ENCODE measurements at regions not wholly inside any gene's neighbourhood (a gene's known extent, or its start where the extent isn't known, plus 50 kb on each side); places are given as distances from the start of the nearest gene placed in this dataset.

GRCh38 chr15:62402687-62403086 is 237.6 kb upstream of the C2CD4B start:
- Histone ChIP-seq H3K36me3 (no peaks in the 10 kb centered on the region), H3K27ac (replicated peaks) (peak overlapping the region; percentile 17), H3K9me3 (replicated peaks) (no peaks in the 10 kb centered on the region), H3K4me3 (no peak overlapping the region), H3K4me1 (peaks cover 60% of the 10 kb centered on the region), H3K27me3 (ENCODE audit: low read depth) (no peaks in the 10 kb centered on the region)
- no peak for DNase-seq
- TF ChIP-seq CTCF (IDR thresholded peaks at IDR 0.05; ENCODE audit: borderline replicate concordance) = no peak
- intact Hi-C loops (cut with micrococcal nuclease) = no loop called here

GRCh38 chr15:62403164-62403809 is 238.2 kb upstream of the C2CD4B start:
- no peak for TF ChIP-seq CTCF (IDR thresholded peaks at IDR 0.05; ENCODE audit: borderline replicate concordance)
- H3K4me1 ChIP-seq = peaks cover 60% of the 10 kb centered on the region
- no peaks in the 10 kb centered on the region for H3K9me3 ChIP-seq (replicated peaks)

GRCh38 chr15:62404194-62404985 is 239.3 kb upstream of the C2CD4B start:
- no peak overlapping the region for H3K27ac ChIP-seq (replicated peaks)
- H3K4me3 ChIP-seq = no peak overlapping the region
- no peaks in the 10 kb centered on the region for H3K36me3 ChIP-seq
- no peaks in the 10 kb centered on the region for H3K27me3 ChIP-seq (ENCODE audit: low read depth)
- H3K4me1 ChIP-seq = peaks cover 66% of the 10 kb centered on the region
- H3K9me3 ChIP-seq (replicated peaks) = no peaks in the 10 kb centered on the region
- no peak for DNase-seq
- intact Hi-C loops (cut with micrococcal nuclease) = no loop called here
- no peak for TF ChIP-seq CTCF (IDR thresholded peaks at IDR 0.05; ENCODE audit: borderline replicate concordance)

More at GRCh38 chr15:62403164-62403809, 238.2 kb upstream of the C2CD4B start:
- no peaks in the 10 kb centered on the region for H3K27me3 ChIP-seq (ENCODE audit: low read depth)
- H3K36me3 ChIP-seq = no peaks in the 10 kb centered on the region
- no peak overlapping the region for H3K4me3 ChIP-seq
- DNase-seq = no peak
- intact Hi-C loops (cut with micrococcal nuclease) = no loop called here
- peak overlapping the region; percentile 17 for H3K27ac ChIP-seq (replicated peaks)

- Histone ChIP-seq H3K27ac (replicated peaks) (no peak overlapping the region), H3K9me3 (replicated peaks) (no peaks in the 10 kb centered on the region), H3K4me3 (no peak overlapping the region), H3K36me3 (no peaks in the 10 kb centered on the region), H3K4me1 (peaks cover 56% of the 10 kb centered on the region), H3K27me3 (ENCODE audit: low read depth) (no peaks in the 10 kb centered on the region)
- DNase-seq = no peak
- TF ChIP-seq CTCF (IDR thresholded peaks at IDR 0.05; ENCODE audit: borderline replicate concordance) = no peak
- intact Hi-C loops (cut with micrococcal nuclease) = no loop called here
These were observed 241.3 kb upstream of the C2CD4B start for GRCh38 chr15:62406305-62406891.

GRCh38 chr15:62407216-62407615 is 242.1 kb upstream of the C2CD4B start:
- H3K36me3 ChIP-seq = no peaks in the 10 kb centered on the region
- DNase-seq = no peak
- H3K27me3 ChIP-seq (ENCODE audit: low read depth) = no peaks in the 10 kb centered on the region
- no peaks in the 10 kb centered on the region for H3K9me3 ChIP-seq (replicated peaks)
- no peak overlapping the region for H3K27ac ChIP-seq (replicated peaks)
- peaks cover 56% of the 10 kb centered on the region for H3K4me1 ChIP-seq
- intact Hi-C loops (cut with micrococcal nuclease) = no loop called here
- TF ChIP-seq CTCF (IDR thresholded peaks at IDR 0.05; ENCODE audit: borderline replicate concordance) = no peak
- no peak overlapping the region for H3K4me3 ChIP-seq
